GM06990 (cell line): ENCODE measurements at regions not wholly inside any gene's neighbourhood (a gene's known extent, or its start where the extent isn't known, plus 50 kb on each side); places are given as distances from the start of the nearest gene placed in this dataset.

Experiments
- DNase-seq: peaks from one replicate; pipeline ENCODE4 v3.0.0-alpha.2; 2011; ENCODE audit not compliant: insufficient read length; ENCODE audit errors: extremely low read depth
- H3K27me3 ChIP-seq: replicated peaks from 2 replicates; pipeline ENCODE4 v1.6.0; 2011; ENCODE audit warnings: low read length; ENCODE audit not compliant: control insufficient read depth, insufficient read depth
- H3K36me3 ChIP-seq: 2 replicates; pipeline ENCODE4 v1.5.1; 2011; ENCODE audit warnings: low read length; ENCODE audit not compliant: control insufficient read depth, insufficient read depth
- H3K4me3 ChIP-seq: replicated peaks from 2 replicates; pipeline ENCODE4 v1.5.1; 2011; ENCODE audit warnings: low read depth, mild to moderate bottlenecking, control low read depth, low read length
- TF ChIP-seq, protein P1 (sequence below): IDR thresholded peaks from 2 replicates; pipeline ENCODE4 v1.5.1; 2011; ENCODE audit warnings: low read length, control low read depth, mild to moderate bottlenecking, inconsistent platforms; ENCODE audit not compliant: insufficient read depth, poor library complexity, severe bottlenecking

DNA sequence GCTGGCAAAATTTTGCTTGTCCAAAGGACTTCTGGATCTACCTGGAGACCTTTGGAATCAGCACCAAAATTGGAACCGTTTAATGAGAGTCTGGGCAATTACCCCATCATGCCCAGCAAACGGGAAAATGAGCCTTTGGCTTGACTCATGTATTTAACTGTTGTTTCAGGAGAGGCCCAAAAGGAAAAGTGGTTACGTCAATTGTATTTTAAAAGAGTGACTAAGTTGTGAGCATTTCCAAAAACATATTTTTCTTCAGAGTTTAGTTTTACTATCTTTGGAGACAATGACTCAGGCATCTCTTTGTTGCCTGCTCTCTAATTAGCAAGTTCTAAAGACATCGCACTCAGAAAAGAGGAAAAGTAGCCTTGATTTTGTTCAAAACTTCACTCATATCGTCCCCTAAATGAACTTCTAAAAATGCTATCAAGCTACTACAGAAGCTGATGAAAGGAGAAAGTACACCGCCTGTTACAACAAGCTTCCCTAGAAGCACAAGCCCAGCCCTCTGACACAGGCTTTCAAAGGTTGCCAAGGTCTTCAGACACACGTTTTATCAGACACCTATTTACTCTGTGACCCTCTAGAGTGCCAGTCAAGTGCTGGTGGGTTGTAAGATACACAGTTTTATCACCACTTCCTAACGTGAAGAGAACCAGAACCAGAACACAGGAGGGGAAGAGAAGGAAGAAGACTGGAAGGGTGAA is 146.2 kb downstream of the TBX18 start:
- Histone ChIP-seq H3K4me3 (no peak overlapping the region), H3K27me3 (no peaks in the 10 kb centered on the region), H3K36me3 (no peaks in the 10 kb centered on the region)
- TF ChIP-seq, protein P1, sequence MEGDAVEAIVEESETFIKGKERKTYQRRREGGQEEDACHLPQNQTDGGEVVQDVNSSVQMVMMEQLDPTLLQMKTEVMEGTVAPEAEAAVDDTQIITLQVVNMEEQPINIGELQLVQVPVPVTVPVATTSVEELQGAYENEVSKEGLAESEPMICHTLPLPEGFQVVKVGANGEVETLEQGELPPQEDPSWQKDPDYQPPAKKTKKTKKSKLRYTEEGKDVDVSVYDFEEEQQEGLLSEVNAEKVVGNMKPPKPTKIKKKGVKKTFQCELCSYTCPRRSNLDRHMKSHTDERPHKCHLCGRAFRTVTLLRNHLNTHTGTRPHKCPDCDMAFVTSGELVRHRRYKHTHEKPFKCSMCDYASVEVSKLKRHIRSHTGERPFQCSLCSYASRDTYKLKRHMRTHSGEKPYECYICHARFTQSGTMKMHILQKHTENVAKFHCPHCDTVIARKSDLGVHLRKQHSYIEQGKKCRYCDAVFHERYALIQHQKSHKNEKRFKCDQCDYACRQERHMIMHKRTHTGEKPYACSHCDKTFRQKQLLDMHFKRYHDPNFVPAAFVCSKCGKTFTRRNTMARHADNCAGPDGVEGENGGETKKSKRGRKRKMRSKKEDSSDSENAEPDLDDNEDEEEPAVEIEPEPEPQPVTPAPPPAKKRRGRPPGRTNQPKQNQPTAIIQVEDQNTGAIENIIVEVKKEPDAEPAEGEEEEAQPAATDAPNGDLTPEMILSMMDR = no peak
- no peak for DNase-seq

DNA sequence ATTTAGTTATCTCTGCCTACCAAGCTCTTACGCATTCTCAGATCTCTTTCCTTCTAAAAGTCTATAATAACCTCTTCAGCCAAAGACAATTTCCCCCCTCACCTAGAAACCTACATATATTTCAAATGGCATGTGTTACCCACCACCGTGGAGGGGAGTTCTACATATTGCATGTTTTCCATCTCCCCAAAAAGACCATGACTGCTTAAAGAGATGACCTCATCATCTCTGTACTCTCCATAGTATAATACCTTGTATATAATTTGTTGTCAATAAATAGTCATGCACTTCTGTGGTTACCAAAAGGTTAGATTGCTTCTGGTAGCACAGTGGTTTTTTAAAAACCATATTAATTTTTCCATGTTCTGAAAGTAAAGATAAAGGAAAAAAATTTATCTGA is 148.4 kb downstream of the TBX18 start:
- Histone ChIP-seq H3K4me3 (no peak overlapping the region), H3K27me3 (no peaks in the 10 kb centered on the region), H3K36me3 (no peaks in the 10 kb centered on the region)
- DNase-seq = no peak
- TF ChIP-seq, protein P1 = no peak

DNA sequence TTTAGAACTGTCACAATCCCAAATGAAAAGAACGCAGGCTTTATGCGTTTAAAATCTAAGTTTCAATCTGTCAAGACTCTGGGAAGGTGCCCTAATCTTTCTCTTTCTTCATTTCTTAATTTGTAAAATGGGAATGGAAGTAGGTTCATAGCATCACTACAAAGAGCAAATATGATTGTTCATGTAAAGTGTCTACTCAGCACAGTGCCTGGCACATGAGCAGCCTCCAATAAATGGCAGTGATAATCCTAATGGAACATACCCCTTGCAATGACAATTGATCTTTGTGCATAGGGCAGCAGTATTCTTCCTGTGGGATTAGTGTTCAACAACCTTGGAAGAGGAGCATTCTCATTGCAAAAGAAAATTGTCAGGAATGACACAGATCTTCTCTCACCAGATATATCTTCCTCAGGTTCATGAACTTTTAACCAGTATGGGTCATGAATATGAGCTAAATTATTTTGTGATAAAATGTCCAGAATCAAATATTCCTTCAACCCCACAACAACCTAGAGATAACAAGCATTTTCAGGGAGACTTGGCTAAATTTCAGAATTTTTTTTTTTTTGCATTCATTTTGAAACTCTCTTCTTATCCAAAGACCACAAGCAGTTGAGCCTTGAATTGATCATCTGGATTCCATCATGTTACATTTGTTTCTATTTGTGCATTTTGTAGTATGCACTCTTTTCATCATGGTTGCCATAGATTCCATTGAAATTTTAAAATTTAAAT is 149.1 kb downstream of the TBX18 start:
- no peaks in the 10 kb centered on the region for H3K36me3 ChIP-seq
- TF ChIP-seq, protein P1 = no peak

DNA sequence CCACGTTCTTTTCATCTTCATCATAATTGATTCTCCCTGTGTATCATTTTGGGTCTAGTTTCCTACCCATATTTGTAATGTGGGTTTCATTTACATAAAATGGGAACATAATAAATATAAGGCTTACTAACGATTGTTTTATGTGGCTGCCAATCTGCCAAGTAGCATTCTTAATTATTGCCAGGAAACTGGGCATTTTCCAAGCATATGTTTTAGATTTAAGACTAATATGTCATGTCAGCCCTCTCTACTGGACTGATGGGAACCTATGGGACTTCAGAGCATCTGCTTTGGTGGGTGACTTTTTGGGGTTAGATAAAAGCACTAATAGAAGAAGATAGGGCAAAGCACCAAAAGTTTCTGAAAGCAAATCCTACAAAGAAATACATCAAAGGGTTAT is 157.5 kb downstream of the TBX18 start:
- Histone ChIP-seq H3K4me3 (no peak overlapping the region), H3K36me3 (no peaks in the 10 kb centered on the region), H3K27me3 (no peaks in the 10 kb centered on the region)
- DNase-seq = no peak
- TF ChIP-seq, protein P1 = no peak

More for the DNA sequence above, 149.1 kb downstream of the TBX18 start:
- Histone ChIP-seq H3K4me3 (no peak overlapping the region), H3K27me3 (no peaks in the 10 kb centered on the region)
- no peak for DNase-seq

DNA sequence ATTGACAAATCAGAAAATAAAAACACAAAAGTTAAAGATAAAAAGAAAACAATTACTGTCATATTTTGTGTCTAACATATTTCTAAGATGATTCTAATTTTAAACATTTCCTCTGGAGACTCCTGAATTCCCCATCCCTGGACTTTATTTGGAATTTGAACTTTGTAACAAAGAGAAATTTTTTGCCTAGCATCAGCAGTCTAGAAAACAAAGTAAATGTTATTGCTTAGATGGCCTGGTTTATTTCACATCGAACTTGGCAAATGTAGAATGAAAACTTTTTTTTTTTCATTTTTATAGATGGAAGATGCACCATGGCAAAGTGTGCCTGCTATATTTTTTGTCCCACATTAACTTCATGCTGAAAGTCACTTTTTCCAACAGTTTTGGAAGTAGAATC is 159.1 kb downstream of the TBX18 start:
- no peak overlapping the region for H3K4me3 ChIP-seq
- TF ChIP-seq, protein P1 = no peak
- DNase-seq = no peak
- no peaks in the 10 kb centered on the region for H3K27me3 ChIP-seq
- no peaks in the 10 kb centered on the region for H3K36me3 ChIP-seq
